CD14-positive monocyte (primary cell): ENCODE measurements at regions not wholly inside any gene's neighbourhood (a gene's known extent, or its start where the extent isn't known, plus 50 kb on each side); places are given as distances from the start of the nearest gene placed in this dataset.
A peak's percentile ranks its signal among the peaks of the same experiment; 100 is the strongest.

Experiments
- DNase-seq, 3 donors: peaks; one replicate each; pipeline ENCODE4 v3.0.0-alpha.2; 2011 to 2022
- H2AFZ ChIP-seq: 2 replicates; pipeline ENCODE4 v1.6.0; 2012; ENCODE audit warnings: mild to moderate bottlenecking, low read depth, low read length, inconsistent platforms; ENCODE audit not compliant: insufficient read depth, poor library complexity, severe bottlenecking
- H3K27ac ChIP-seq, 2 donors: 1 replicate in 1 of 2; 2 replicates in 1 of 2; pipeline ENCODE4 v1.5.1; 2012 to 2013; ENCODE audit warnings: low read length in 2 of 2, control low read depth in 1 of 2, inconsistent platforms in 1 of 2, low read depth in 1 of 2, mild to moderate bottlenecking in 1 of 2
- H3K27me3 ChIP-seq, 2 donors: one replicate each; pipeline versions ENCODE4 v1.6.0 to v1.6.1; 2011 to 2013; ENCODE audit warnings: low read length in 2 of 2; ENCODE audit not compliant: control insufficient read depth in 2 of 2, insufficient read depth in 2 of 2
- H3K36me3 ChIP-seq, 2 donors: replicated peaks in 1 of 2; 1 replicate in 1 of 2; 2 replicates in 1 of 2; pipeline versions ENCODE4 v1.5.1 to v1.6.1; 2012 to 2013; ENCODE audit warnings: low read length in 2 of 2, control low read depth in 1 of 2, inconsistent platforms in 1 of 2, mild to moderate bottlenecking in 1 of 2; ENCODE audit not compliant: insufficient read depth in 2 of 2, control insufficient read depth in 1 of 2
- H3K4me1 ChIP-seq, 2 donors: 1 replicate in 1 of 2; 2 replicates in 1 of 2; pipeline versions ENCODE4 v1.5.1 to v1.6.1; 2012 to 2013; ENCODE audit warnings: low read length in 2 of 2, control low read depth in 1 of 2, inconsistent platforms in 1 of 2, mild to moderate bottlenecking in 1 of 2, moderate library complexity in 1 of 2; ENCODE audit not compliant: insufficient read depth in 2 of 2, control insufficient read depth in 1 of 2
- H3K4me2 ChIP-seq: replicated peaks from 2 replicates; pipeline ENCODE3; 2012; ENCODE audit warnings: low read length, moderate library complexity, mild to moderate bottlenecking; ENCODE audit not compliant: poor library complexity, severe bottlenecking; ENCODE audit errors: extremely low read depth
- H3K4me3 ChIP-seq, 3 experiments: fragments of 200-600 bp in 1 of 3; sonication (generic) in 1 of 3; replicated peaks in 1 of 3; 1 replicate in 2 of 3; 2 replicates in 1 of 3; pipeline ENCODE4 v1.5.1; 2011 to 2013; ENCODE audit warnings: low read length in 3 of 3, mild to moderate bottlenecking in 3 of 3, control low read depth in 2 of 3, low read depth in 2 of 3, inconsistent platforms in 1 of 3, moderate library complexity in 1 of 3
- H3K79me2 ChIP-seq: 2 replicates; pipeline ENCODE4 v1.6.0; 2012; ENCODE audit warnings: mild to moderate bottlenecking, control low read depth, inconsistent platforms, low read length, moderate library complexity; ENCODE audit not compliant: insufficient read depth
- H3K9ac ChIP-seq: 2 replicates; pipeline ENCODE4 v1.6.0; 2017; ENCODE audit warnings: low read length, mild to moderate bottlenecking; ENCODE audit not compliant: insufficient read depth, poor library complexity, severe bottlenecking
- H3K9me3 ChIP-seq, 2 donors: replicated peaks in 1 of 2; 1 replicate in 1 of 2; 2 replicates in 1 of 2; pipeline versions ENCODE4 v1.5.1 to v1.6.1; 2012 to 2013; ENCODE audit warnings: low read length in 2 of 2, control low read depth in 1 of 2; ENCODE audit not compliant: control insufficient read depth in 1 of 2, insufficient read depth in 1 of 2
- H4K20me1 ChIP-seq: 2 replicates; pipeline ENCODE4 v1.6.0; 2012; ENCODE audit warnings: mild to moderate bottlenecking, low read length, control low read depth, moderate library complexity; ENCODE audit not compliant: insufficient read depth
- H3K27ac Mint-ChIP-seq, 7 donors: one replicate each; pipeline ENCODE4 v1.8.0; 2020; ENCODE audit warnings: mild to moderate bottlenecking in 7 of 7, mixed read lengths in 7 of 7, moderate library complexity in 6 of 7, inconsistent platforms in 2 of 7
- H3K27me3 Mint-ChIP-seq, 3 donors: one replicate each; pipeline ENCODE4 v1.8.0; 2021 to 2022; ENCODE audit warnings: low read depth in 3 of 3, mild to moderate bottlenecking in 3 of 3, mixed read lengths in 3 of 3, moderate library complexity in 3 of 3, inconsistent platforms in 1 of 3
- H3K36me3 Mint-ChIP-seq, 2 donors: one replicate each; pipeline ENCODE4 v1.8.0; 2020; ENCODE audit warnings: mixed read lengths in 2 of 2, inconsistent platforms in 1 of 2, mild to moderate bottlenecking in 1 of 2
- H3K4me1 Mint-ChIP-seq: one replicate; pipeline ENCODE4 v1.8.0; 2020; ENCODE audit warnings: mild to moderate bottlenecking, mixed read lengths
- H3K4me3 Mint-ChIP-seq, 2 donors: one replicate each; pipeline ENCODE4 v1.8.0; 2020; ENCODE audit warnings: mild to moderate bottlenecking in 2 of 2, mixed read lengths in 2 of 2, moderate library complexity in 1 of 2
- H3K9me3 Mint-ChIP-seq, 7 donors: one replicate each; pipeline ENCODE4 v1.8.0; 2020 to 2022; ENCODE audit warnings: mixed read lengths in 7 of 7, mild to moderate bottlenecking in 6 of 7, moderate library complexity in 6 of 7, inconsistent platforms in 2 of 7
- WGBS: methylation state at CpG from one replicate; pipeline ENCODE4 v1.1.5; 2013; ENCODE audit warnings: missing lambda C conversion rate; ENCODE audit not compliant: insufficient coverage; 5-methylcytosine and 5-hydroxymethylcytosine counted together
- intact Hi-C, 2 donors: fragments of 100-400 bp; cut with micrococcal nuclease; formaldehyde crosslinking; loops; one replicate each; pipeline versions ENCODE4 v1.15.0 to v1.15.1; 2023
- TF ChIP-seq, protein P1 (sequence below): fragments of 200-600 bp; IDR thresholded peaks from one replicate; pipeline ENCODE4 v1.8.0; 2022; ENCODE audit warnings: antibody characterized with exemption, mild to moderate bottlenecking

DNA sequence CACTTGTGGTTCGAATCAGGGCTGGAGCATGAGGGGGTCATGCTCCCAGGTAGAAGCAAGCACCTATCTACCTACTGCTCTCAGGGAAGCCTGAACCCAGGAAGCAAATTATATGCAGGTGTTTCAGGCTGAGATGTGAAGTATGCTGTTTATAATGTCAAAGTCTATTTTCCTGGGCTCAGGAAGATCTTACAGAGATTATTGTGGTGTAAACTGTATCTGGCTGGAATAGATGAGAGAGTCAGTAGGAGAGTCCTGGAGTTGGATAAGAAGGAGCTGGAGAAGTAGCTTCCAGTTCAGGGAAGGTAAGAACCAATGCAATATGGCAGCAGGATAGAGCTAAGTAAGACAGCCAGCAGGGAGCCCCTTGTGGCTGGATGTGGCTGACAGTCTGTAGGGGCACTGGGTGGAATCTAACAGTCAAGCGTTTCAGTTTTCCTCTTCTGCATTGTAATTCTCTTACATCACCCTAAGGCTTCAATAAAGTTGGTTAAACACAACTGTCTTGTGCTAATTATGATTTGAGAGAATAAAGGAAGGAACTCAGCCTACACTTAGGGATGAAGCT lies 105.9 kb upstream of the EEPD1 start:
- intact Hi-C loops = no loop called here
- no peaks in the 10 kb centered on the region for H3K36me3 ChIP-seq
- H4K20me1 ChIP-seq = no peaks in the 10 kb centered on the region
- no peak overlapping the region for H2AFZ ChIP-seq
- no peak overlapping the region for H3K9ac ChIP-seq
- H3K27me3 Mint-ChIP-seq = peaks cover 1 to 3% (median 2%) of the 10 kb centered on the region in 3 donors
- no peaks in the 10 kb centered on the region for H3K9me3 Mint-ChIP-seq
- no peak for DNase-seq
- no peak overlapping the region for H3K27ac ChIP-seq
- H3K4me3 ChIP-seq = no peak overlapping the region
- TF ChIP-seq, protein P1, sequence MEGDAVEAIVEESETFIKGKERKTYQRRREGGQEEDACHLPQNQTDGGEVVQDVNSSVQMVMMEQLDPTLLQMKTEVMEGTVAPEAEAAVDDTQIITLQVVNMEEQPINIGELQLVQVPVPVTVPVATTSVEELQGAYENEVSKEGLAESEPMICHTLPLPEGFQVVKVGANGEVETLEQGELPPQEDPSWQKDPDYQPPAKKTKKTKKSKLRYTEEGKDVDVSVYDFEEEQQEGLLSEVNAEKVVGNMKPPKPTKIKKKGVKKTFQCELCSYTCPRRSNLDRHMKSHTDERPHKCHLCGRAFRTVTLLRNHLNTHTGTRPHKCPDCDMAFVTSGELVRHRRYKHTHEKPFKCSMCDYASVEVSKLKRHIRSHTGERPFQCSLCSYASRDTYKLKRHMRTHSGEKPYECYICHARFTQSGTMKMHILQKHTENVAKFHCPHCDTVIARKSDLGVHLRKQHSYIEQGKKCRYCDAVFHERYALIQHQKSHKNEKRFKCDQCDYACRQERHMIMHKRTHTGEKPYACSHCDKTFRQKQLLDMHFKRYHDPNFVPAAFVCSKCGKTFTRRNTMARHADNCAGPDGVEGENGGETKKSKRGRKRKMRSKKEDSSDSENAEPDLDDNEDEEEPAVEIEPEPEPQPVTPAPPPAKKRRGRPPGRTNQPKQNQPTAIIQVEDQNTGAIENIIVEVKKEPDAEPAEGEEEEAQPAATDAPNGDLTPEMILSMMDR = no peak
- H3K27ac Mint-ChIP-seq = no peak overlapping the region
- H3K4me3 Mint-ChIP-seq = no peak overlapping the region
- no peaks in the 10 kb centered on the region for H3K27me3 ChIP-seq
- no peak overlapping the region for H3K4me2 ChIP-seq
- H3K9me3 ChIP-seq = no peaks in the 10 kb centered on the region
- H3K79me2 ChIP-seq = no peaks in the 10 kb centered on the region
- peaks cover 16 to 19% of the 10 kb centered on the region in 2 donors for H3K4me1 ChIP-seq
- peaks cover 19% of the 10 kb centered on the region for H3K4me1 Mint-ChIP-seq
- H3K36me3 Mint-ChIP-seq = no peaks in the 10 kb centered on the region
- WGBS = no CpG with 5 or more reads among the region's 2 CpGs

- peak overlapping the region; percentile 56 for H2AFZ ChIP-seq
- H3K9ac ChIP-seq = no peak overlapping the region
- Mint-ChIP-seq H3K27ac (peak overlapping the region in 1 of 7 donors; percentile 77), H3K36me3 (no peaks in the 10 kb centered on the region), H3K4me3 (peak overlapping the region; percentile 25 to 61), H3K27me3 (peaks cover 1 to 2% (median 1%) of the 10 kb centered on the region in 3 donors), H3K9me3 (peaks cover 0 to 2% (median 0%) of the 10 kb centered on the region in 7 donors), H3K4me1 (peaks cover 19% of the 10 kb centered on the region)
- H3K4me3 ChIP-seq = peak overlapping the region in 1 of 3 experiments; percentile 27
- H3K36me3 ChIP-seq = no peaks in the 10 kb centered on the region
- no peak overlapping the region for H3K27ac ChIP-seq
- no peaks in the 10 kb centered on the region for H3K9me3 ChIP-seq
- intact Hi-C loops = no loop called here
- H3K27me3 ChIP-seq = no peaks in the 10 kb centered on the region
- peak overlapping the region; percentile 21 for H3K4me2 ChIP-seq
- H3K79me2 ChIP-seq = no peaks in the 10 kb centered on the region
- TF ChIP-seq, protein P1 = no peak
- no peaks in the 10 kb centered on the region for H4K20me1 ChIP-seq
- no peak for DNase-seq
- WGBS = no CpG with 5 or more reads among the region's 5 CpGs
- peaks cover 16 to 19% of the 10 kb centered on the region in 2 donors for H3K4me1 ChIP-seq
These were observed 104.7 kb upstream of the EEPD1 start for GRCh38 chr7:36048141-36048901.
